Glutamatergic neuron (in vitro differentiated cells): ENCODE measurements at regions not wholly inside any gene's neighbourhood (a gene's known extent, or its start where the extent isn't known, plus 50 kb on each side); places are given as distances from the start of the nearest gene placed in this dataset.

Source experiments
- DNase-seq: peaks from one replicate; pipeline ENCODE4 v3.0.0; 2022
- H3K27ac Mint-ChIP-seq: one replicate; pipeline ENCODE4 v1.8.0; 2020; ENCODE audit warnings: mild to moderate bottlenecking, mixed read lengths, inconsistent platforms; ENCODE audit not compliant: unreplicated experiment
- H3K27me3 Mint-ChIP-seq: one replicate; pipeline ENCODE4 v1.8.0; 2020; ENCODE audit warnings: mild to moderate bottlenecking, moderate library complexity, mixed read lengths, inconsistent platforms; ENCODE audit not compliant: unreplicated experiment
- H3K36me3 Mint-ChIP-seq: one replicate; pipeline ENCODE4 v1.8.0; 2020; ENCODE audit warnings: mild to moderate bottlenecking, mixed read lengths, inconsistent platforms; ENCODE audit not compliant: unreplicated experiment
- H3K4me1 Mint-ChIP-seq: one replicate; pipeline ENCODE4 v1.8.0; 2020; ENCODE audit warnings: mild to moderate bottlenecking, low read depth, mixed read lengths, inconsistent platforms; ENCODE audit not compliant: unreplicated experiment
- H3K4me3 Mint-ChIP-seq: one replicate; pipeline ENCODE4 v1.8.0; 2020; ENCODE audit warnings: mild to moderate bottlenecking, mixed read lengths, inconsistent platforms; ENCODE audit not compliant: unreplicated experiment
- H3K9me3 Mint-ChIP-seq: one replicate; pipeline ENCODE4 v1.8.0; 2020; ENCODE audit warnings: mild to moderate bottlenecking, moderate library complexity, mixed read lengths, inconsistent platforms; ENCODE audit not compliant: unreplicated experiment
- TF ChIP-seq, protein P1 (sequence below): fragments of 200-600 bp; sonication (generic); IDR thresholded peaks from one replicate; pipeline ENCODE4 v1.5.0; 2021; ENCODE audit not compliant: partially characterized antibody, unreplicated experiment

- Mint-ChIP-seq H3K4me1 (peaks cover 6% of the 10 kb centered on the region), H3K4me3 (no peak overlapping the region), H3K36me3 (no peaks in the 10 kb centered on the region), H3K27ac (no peak overlapping the region), H3K27me3 (no peaks in the 10 kb centered on the region), H3K9me3 (no peaks in the 10 kb centered on the region)
- TF ChIP-seq, protein P1, sequence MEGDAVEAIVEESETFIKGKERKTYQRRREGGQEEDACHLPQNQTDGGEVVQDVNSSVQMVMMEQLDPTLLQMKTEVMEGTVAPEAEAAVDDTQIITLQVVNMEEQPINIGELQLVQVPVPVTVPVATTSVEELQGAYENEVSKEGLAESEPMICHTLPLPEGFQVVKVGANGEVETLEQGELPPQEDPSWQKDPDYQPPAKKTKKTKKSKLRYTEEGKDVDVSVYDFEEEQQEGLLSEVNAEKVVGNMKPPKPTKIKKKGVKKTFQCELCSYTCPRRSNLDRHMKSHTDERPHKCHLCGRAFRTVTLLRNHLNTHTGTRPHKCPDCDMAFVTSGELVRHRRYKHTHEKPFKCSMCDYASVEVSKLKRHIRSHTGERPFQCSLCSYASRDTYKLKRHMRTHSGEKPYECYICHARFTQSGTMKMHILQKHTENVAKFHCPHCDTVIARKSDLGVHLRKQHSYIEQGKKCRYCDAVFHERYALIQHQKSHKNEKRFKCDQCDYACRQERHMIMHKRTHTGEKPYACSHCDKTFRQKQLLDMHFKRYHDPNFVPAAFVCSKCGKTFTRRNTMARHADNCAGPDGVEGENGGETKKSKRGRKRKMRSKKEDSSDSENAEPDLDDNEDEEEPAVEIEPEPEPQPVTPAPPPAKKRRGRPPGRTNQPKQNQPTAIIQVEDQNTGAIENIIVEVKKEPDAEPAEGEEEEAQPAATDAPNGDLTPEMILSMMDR: no peak
- DNase-seq: no peak
Observed at GRCh38 chr18:40565805-40566509, 1389.1 kb upstream of the PIK3C3 start.

DNA sequence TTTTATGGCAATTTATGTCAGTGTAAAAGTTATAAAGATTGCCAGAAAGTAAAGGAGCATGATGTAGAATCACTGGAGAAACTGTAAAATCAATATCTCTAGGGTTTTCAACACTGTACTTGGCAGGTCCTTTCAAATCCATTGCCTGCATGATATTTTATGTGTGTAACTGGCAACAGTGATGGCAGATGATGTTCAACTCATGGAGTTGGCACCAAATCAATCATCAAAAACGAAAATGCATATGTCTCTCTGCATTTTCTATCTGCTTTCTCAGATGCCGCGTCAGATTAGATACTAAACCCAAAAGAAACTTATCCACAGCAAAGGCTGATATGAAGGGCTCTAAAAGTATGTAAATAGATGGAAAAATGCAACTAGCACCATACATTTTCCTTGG lies 1395.5 kb upstream of the PIK3C3 start:
- no peak for DNase-seq
- Mint-ChIP-seq H3K4me1 (no peaks in the 10 kb centered on the region), H3K4me3 (no peak overlapping the region), H3K36me3 (no peaks in the 10 kb centered on the region), H3K27me3 (no peaks in the 10 kb centered on the region), H3K27ac (no peak overlapping the region), H3K9me3 (no peaks in the 10 kb centered on the region)
- TF ChIP-seq, protein P1: no peak

GRCh38 chr18:40558706-40559392 lies 1396.2 kb upstream of the PIK3C3 start:
- Mint-ChIP-seq H3K9me3 (no peaks in the 10 kb centered on the region), H3K27me3 (no peaks in the 10 kb centered on the region), H3K36me3 (no peaks in the 10 kb centered on the region), H3K4me1 (no peaks in the 10 kb centered on the region), H3K4me3 (no peak overlapping the region), H3K27ac (no peak overlapping the region)
- DNase-seq: no peak
- TF ChIP-seq, protein P1: no peak

DNA sequence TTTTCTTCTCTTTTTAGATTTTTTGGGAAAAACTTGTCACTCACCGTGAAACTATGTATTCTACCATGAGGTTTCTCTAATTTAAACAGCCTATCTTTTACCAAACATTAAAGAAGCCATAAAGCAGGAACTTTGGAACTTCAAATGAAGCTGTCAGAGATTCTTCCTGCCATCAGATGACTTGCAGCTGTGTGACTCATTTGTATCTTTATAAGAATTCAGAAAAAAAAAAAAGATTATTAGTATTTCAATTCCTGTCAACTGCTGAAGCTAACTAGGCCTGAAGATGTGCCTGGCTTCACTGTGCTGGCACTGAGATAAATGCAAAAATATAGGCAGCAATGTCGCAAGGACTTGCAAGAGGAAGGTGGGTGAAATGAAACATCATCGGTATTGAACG lies 1399.1 kb upstream of the PIK3C3 start:
- H3K36me3 Mint-ChIP-seq: no peaks in the 10 kb centered on the region
- peaks cover 2% of the 10 kb centered on the region for H3K27me3 Mint-ChIP-seq
- H3K9me3 Mint-ChIP-seq: no peaks in the 10 kb centered on the region
- DNase-seq: no peak
- H3K4me3 Mint-ChIP-seq: no peak overlapping the region
- H3K4me1 Mint-ChIP-seq: no peaks in the 10 kb centered on the region
- TF ChIP-seq, protein P1: no peak
- H3K27ac Mint-ChIP-seq: no peak overlapping the region

DNA sequence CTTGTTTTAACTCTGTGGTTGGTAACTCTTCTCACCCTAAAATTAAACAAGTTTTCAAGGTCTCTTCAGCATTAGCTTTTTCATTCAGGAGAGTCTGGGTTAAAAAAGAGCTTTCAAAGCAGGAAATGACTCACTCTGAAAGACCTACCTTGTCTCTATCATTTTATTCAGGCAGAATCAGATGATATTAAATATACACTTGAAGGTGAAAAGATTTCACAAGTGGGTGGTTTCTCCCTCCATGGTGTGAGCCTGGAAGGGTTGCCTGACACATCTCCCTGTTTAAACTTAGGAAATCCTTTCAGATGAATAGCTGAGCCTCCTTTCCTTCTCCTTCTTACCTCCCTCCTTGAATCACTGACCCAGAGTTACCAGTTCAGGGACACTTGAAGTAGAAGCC lies 1402.0 kb upstream of the PIK3C3 start:
- no peaks in the 10 kb centered on the region for H3K4me1 Mint-ChIP-seq
- H3K27me3 Mint-ChIP-seq: peaks cover 2% of the 10 kb centered on the region
- no peak overlapping the region for H3K4me3 Mint-ChIP-seq
- H3K9me3 Mint-ChIP-seq: no peaks in the 10 kb centered on the region
- TF ChIP-seq, protein P1: no peak
- no peaks in the 10 kb centered on the region for H3K36me3 Mint-ChIP-seq
- no peak for DNase-seq
- H3K27ac Mint-ChIP-seq: no peak overlapping the region
